Body of pancreas (tissue), 4 donors: ENCODE measurements at regions not wholly inside any gene's neighbourhood (a gene's known extent, or its start where the extent isn't known, plus 50 kb on each side); places are given as distances from the start of the nearest gene placed in this dataset.

Experiments used
- CTCF ChIP-seq, 7 experiments: fragments of 450-650 bp in 4 of 7; fragments of 200-600 bp in 3 of 7; sonication (generic) in 3 of 7; IDR thresholded peaks; one replicate each; pipeline ENCODE4 v1.5.1; 2016 to 2019; ENCODE audit warnings: antibody characterized with exemption in 7 of 7
- POLR2A ChIP-seq, 3 donors: fragments of 450-650 bp; IDR thresholded peaks; one replicate each; pipeline ENCODE4 v1.6.1; 2016; ENCODE audit warnings: antibody characterized with exemption in 3 of 3, mild to moderate bottlenecking in 2 of 3

- no peak for TF ChIP-seq CTCF (IDR thresholded peaks at IDR 0.05)
- no peak for TF ChIP-seq POLR2A (IDR thresholded peaks at IDR 0.05)
Measured at GRCh38 chr4:188767496-188767895, 628.3 kb downstream of the TRIML1 start.
